GM18873 (cell line): ENCODE measurements at regions not wholly inside any gene's neighbourhood (a gene's known extent, or its start where the extent isn't known, plus 50 kb on each side); places are given as distances from the start of the nearest gene placed in this dataset.

Experiments used
- ATAC-seq: cut with Tn5 transposase; IDR thresholded peaks from one replicate; pipeline ENCODE4 v1.9.1; 2021; ENCODE audit warnings: mild to moderate bottlenecking, moderate library complexity, moderate number of reproducible peaks; ENCODE audit not compliant: unreplicated experiment, low FRiP score

DNA sequence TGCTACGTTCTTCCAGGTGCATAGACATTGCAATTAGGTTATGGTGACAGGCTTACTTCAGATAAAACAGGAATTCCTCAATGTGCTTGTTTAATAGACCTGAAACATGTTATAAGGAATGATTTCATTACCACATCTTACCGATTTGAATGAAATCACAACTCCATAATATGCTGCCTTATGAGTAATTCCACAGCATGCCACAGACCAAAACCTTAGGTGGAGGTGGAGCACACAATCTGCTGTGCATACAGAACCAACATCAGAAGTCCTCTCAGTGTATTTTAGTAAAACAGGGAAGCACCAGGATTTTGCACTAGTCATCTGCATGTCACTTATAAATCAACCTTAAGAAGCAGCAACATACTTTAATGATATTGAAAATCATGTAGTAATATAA, 148.9 kb upstream of the TSHZ2 start:
- ATAC-seq: no peak

DNA sequence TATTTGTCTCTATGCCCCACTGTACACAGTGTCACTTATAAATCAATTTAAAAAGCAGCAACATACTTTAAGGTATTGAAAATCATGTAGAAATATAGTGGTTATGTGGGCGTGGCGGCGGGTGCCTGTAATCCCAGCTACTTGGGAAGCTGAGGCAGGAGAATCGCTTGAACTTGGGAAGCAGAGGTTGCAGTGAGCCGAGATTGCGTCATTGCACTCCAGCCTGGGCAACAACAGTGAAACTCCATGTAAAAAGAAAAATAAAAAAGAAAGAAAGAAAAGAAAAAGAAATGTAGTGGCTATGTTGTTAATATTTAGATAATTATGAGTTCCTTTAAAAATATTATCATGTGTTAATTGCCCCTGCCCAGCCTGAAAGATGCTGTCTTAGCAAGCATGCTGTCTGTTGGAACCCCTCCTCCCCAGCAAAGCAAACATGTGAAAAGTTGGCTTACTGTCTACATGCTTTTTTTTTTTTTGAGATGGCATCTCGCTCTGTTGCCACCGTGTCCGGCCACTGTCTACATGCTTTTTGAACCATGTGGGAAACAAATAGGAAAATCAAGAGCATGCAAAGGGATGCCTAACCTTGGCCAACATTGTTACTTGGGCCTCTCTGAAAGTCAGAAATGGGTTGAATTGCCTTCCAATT, 151.4 kb upstream of the TSHZ2 start:
- no peak for ATAC-seq

DNA sequence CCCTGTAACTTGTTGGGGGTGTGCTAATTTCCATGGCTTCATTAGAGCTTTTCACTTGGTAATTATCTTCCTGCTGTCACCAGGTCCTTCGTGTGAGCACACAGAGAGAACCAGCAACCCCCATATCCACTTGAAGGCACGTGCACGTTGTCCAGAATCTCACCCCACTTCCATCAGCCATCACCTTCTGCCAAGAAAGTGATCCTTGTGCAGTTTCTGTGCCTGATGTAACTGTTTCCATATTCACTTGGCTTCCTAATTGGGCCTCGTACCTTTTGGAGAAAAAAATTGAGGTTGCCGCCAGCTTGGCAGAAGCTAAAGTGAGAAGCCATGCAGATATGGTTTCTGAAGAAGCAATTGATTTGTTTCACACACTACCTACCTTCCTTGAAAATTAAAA, 153.7 kb upstream of the TSHZ2 start:
- no peak for ATAC-seq

DNA sequence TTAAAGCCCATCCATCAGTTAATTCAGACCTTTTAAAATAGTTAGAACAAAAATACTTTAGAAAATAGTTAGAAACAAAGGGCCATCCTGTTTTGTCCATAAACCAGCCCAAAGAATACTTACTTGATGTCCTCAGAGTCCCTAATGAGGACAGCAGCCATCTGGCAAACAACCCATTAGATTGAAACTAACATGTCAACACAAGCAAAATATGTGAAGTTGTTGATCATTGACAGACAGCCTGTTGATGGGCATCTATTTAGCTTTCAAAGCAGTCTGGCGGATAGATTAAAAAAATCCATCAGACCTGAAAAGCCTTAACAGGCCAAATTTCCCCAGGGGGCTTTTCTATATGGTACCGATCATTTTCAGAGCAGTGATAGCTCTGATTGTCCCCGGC, 154.2 kb upstream of the TSHZ2 start:
- no peak for ATAC-seq

DNA sequence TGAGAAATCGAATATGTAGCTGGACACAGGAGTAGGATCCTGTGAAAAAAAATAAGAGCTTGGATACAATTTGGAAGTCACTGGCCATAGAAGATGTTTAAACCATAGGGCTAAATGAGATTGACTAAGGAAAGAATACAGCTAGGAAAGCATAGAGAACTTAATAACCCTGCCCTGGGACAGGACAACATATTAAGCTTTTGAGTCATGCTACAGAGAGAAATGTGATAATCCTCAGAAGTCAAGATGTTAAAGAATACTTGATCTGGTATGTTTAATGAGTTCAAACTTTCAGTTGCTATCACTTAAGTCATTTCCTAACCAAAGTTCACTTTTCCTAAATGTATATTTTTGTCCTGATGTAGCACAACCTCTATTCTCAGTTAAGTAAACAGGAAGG, 154.6 kb upstream of the TSHZ2 start:
- no peak for ATAC-seq

DNA sequence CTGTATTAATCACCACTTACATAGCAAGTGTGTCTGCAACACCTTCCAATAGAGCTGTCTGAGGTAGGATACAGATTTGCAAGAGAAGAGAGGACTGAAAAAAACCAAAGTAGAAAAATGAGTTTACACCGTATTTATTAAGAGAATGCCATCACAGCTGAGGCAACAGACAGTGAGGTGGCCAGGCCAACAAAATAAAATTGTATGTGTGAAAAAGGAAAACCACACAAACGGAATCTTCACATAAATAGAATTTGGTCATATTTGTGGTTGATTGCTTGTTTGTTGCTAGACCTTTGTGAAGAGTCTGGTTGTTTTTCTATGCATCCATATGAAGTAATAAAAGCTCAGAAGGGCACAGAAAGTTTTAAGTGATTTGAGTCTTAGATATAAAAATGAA, 157.8 kb upstream of the TSHZ2 start:
- ATAC-seq: no peak

DNA sequence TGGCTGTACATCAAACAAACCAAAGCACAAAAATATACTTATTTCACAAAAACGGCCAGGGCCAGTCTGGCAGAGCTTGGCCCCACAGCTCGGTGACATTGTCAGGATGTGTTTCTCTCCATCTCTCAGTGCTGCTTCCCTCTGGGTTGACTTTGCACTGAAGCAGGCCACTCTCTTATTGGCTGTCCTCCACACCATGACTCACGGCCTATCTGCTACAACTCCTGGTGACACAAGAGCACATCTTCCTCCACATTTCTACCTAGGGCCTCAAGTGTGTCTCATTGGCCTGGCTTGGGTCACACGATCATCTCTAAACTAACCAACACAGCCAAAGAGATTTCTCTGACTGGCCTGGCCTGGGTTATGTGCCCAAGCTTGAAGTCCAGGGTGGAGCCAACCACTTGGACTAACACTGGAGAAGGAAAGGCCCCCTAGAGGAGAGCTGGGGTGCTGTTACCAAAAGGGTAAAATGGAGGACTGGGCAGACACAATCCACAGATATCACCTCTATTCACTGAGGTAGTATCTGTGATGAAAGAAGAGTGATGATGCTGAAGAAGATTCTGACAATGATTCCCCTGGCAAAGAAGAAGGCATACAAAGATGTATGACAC, 159.8 kb upstream of the TSHZ2 start:
- ATAC-seq: no peak

DNA sequence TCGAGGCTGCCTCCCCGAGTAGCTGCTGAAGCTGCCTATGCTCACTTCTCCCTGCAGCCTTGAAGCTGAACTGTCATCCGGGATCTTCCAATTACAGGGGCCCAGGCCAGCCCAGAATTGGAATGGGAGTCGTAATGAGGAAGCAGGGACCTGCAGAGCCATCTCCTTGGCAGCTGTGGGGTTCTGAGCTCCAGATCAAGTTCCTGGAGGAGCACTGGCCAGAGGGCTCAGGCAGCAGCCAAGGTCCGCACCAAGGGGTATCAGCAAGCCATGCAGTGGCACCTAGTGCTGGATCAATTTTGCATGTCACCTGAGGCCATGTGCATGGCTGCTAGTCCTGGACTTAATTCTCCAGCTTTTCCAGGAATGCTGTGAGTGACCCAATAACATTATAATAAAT, 163.2 kb upstream of the TSHZ2 start:
- no peak for ATAC-seq

DNA sequence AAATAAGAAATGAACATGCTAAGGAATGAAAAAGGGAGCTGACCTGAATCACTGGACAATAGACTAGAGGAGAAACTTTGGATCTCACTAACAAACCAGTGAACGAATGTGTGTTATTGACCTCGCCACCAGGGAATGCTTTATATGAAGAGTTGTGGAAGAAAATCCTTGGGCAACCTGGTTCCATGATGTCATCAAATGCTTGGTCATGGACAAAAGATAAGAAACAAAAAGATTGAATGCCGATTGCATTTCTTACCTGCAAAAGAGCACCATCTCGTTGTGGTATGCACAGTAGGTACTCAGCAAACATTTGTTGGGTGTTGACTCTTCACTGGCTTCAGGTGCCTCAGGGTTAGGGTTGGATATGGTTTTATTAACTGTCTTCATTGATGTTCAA, 165.2 kb upstream of the TSHZ2 start:
- ATAC-seq: no peak

DNA sequence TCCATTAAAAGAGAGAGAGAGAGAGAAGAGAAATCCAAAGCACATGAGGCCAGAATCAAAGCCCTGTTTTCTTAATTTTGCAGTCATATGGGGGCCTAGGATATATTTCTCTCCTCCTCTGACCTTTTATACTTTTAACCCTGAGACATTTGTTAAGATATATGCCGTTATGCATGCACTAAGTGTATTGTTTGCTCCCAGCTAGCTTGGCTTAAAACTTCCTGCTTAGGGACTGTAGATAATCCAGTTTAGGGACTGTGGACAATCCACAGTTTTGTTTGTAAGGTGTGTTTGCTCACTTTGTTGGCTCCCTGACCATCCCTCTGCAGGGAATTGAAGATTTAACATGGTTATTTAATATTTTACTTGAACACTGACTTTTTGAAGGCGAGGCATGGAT, 166.3 kb upstream of the TSHZ2 start:
- no peak for ATAC-seq

DNA sequence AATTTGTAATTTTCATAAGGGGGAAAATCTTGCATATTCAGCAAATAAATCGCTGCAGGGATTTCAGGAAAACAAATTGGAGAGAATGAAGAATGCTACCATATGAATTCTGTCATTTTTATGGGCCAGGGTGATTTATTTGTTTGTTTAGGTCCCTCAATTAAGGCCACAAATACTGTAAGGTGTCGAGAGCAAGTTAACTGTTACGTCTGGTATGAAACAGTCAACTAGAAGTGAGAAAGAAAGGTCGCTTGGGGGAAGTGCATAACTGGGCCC, 166.9 kb upstream of the TSHZ2 start:
- ATAC-seq: no peak

DNA sequence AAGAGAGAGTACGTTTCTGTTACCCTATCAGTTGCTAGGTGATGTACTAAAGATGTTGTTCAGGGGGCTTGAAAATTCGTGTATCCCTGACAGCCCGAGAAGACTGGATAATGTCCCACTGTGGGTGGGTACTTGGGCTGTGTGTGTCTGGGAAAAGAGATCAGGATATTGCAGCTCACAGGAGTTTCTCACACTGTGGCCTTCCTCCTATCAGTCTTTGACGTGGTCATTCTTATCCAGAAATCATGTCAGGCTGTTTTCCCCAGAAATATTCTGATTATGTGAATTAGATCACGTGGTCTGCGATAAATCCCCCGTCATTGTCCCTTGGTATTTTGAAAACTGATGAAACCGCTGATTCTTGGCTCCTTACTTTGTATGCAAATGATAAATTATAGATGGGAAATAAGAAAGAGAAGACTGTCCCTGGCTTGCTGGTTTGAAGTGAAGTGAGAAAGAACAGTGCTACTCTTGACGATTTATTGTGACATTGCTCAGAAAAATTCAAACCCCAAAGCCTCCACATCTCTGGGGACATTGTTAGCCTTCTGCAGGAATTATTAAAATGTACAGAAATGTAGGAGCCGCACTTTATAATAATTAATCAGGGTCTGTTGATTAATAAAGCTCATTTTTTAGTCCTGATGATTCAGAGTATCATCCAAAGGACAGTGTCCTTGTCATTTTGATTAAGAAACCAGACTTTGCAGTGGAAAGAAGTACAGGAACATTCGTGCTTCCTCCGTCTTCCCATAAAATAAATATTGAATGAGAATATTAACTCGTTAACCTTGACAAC, 167.5 kb upstream of the TSHZ2 start:
- no peak for ATAC-seq

DNA sequence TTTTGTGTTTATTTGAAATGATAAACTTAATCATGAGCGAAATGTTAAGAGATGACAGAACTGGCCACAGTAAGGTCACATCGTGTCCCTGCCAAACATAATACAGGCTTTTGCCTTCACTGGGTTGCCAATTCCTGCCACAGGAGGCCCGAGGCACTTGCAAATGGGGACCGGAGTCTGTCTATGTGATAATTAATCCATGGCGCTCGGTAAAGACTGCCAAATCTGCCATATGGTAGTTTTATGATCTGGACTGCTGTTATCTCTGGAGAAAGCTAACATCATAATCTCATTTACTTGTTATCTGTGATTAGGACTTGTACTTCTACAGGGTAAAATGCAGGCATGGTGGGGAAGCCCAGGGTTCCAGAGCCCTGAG, 170.5 kb upstream of the TSHZ2 start:
- no peak for ATAC-seq

DNA sequence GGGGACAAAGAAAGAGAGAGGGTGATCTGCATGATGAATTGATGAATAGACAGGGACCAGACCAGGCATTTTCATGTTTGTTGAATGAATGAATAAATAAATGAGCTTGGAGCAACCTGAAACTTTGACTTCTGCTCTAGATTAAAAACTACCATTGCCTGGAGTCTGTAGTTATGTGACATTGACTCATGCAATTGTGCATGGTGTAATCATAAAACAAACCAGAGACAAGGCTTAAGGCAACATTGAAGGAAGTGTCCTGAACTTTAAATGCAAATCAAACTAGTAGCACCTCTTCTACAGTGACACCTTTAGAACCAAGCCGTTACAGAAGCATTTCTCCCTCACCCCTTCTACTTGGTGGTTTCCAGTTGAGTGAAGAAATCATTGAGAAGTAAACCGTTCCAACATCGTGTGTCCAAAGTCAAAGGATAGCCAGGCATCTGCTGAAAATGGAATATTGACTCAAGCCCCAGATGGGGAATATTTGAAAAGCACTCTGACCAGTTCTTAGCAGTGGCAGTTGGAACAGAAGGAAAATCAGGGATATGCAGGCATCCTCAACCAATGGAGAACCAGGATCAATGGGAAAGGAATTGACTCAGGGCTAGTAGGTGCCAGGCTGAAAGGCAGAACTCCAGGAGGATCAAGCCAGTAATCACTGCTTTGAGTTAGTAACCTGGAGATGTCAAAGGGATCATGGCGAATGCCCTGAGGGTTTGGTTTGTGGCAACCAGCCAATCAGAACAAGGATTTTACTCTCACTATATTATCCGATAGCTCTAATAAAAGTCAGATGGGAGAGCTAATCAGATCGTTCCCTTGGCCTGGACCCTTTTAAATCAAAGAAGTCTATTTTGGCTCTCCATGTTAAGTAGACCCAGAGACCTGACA, 171.2 kb upstream of the TSHZ2 start:
- no peak for ATAC-seq

DNA sequence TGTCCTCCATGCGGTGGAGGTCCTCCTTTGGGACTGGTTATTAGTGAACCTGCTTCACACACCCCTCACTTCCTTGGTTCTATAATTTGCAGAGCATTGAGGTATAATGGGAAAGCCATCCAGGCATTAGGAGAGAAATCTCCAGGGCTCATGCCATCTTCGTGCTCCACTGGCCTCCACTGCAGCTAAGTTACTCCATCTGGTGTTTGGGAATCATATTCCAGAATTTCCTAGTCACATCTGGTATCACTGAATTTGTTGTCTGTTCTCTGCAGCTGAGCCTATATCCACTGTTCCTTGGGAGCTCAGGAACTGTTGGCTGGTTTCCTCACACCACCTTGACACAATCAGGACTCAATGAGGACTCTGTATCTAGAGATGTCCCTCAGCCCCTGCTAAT, 173.0 kb upstream of the TSHZ2 start:
- no peak for ATAC-seq

DNA sequence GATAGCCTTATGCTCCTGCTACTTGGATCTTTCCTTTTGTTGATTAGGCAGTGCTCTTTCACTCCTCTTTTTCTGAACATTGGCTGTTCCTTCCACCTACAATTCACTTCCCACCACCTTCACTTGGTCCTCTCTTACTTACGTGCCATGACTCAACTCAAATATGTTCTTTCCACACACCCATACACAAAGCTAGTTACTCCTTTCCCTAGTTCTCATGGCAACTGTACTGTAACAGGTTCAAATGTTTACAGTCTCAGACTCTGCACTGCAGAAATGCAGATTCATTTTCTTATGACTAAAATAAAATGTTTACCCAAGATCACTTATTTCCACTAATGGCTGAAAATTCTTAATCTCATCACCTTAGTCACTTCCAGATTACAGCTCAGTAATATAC, 174.0 kb upstream of the TSHZ2 start:
- no peak for ATAC-seq

DNA sequence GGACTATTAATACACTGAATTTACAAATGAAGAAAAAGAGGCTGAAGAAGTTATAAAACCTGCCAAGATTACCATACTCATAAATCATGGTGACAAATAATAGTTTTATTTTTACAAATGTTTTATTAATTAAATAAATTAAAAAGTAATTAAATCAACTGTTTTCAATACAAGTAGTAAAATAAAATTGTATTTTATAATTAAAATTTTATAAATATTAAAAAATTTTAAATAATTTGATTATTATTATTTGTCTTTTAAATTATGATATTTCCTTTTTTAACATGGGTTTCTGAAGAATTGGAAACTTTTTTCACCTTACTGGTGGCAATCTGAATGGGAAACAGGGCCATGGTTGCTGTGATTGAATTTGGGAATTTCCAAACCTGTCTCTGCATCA, 177.3 kb upstream of the TSHZ2 start:
- no peak for ATAC-seq

DNA sequence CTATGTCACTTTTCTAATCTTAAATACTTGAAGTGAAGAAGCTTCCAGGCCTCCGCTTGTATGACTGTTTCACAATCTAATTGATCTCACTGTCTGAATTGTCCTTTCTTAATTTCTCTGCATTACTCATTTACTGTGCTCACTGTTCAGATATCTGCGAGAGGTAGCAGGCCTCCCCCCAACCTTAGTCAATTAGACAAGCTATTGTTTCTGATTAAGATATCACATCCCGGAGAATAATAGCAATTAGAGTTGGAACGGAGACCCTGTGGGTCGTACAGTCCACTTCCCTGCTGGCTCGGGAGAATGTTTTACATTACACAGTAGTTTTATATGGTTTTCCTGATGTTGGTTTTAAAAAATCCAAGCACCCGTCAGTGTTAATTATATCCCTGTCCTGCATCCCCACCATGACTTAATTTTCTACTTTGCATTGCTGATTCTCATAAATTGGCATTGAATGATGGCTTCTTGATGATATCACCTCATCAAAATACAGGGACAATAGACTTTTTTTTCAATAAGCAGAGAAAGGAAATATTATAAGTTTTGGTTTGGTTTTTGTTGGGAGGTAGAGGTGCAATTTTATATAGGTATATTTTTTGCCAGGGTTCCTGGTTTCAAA, 178.7 kb upstream of the TSHZ2 start:
- no peak for ATAC-seq

DNA sequence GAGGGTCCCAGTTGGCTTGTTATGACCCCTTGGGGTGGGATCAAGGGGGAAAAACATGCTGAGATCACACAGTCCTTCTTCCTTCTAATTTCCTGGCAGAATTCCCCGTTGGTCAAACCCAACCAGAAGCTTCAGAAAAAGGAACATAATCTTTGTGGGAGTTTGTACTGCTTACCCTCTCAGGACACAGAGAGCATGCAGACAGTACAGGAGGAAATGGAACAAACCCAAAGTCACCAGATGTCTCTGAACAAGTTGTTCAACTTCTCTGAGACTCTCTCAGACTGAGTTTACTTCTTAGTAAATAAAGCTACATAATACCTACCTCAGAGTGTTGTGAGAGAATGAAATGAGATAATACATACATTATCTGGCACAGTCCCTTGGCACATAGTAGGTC, 181.1 kb upstream of the TSHZ2 start:
- ATAC-seq: no peak

DNA sequence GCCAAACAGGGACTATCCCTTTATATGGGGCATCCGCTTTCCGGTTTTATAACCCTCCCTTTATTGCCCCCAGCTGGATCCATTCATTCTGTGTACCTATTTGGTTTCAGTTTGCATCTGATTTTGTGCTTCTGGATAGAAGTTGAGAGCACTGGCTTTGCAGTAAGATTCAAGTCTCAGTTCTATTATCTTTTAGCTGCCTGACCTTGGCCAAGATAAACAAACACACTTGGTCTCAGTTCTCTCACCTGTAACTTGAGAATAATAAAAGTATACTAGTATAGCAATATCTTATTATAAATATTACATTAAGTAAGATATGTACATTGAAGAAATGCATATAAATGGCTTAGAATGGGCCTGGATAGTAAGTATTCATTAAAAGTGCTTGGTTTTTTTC, 182.4 kb upstream of the TSHZ2 start:
- ATAC-seq: no peak

DNA sequence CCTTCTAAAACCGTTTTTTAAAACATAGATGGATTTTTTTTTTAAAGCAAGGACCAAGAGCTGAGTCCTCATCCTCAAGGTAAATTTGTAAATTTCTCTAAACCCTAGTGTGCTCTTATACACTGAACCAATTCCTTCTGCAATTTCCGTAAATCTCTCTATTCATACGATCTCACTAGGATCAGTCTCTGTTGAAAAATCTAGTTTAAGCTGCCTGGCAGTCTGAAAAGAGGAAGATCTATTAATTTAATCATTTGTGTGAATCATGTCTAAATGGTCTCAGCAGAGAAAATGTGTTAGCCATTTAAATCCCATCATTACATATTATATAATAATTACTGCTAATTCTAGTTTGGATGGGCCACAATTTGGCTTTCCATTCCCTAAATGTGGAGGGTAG, 184.2 kb upstream of the TSHZ2 start:
- ATAC-seq: no peak
